NCI-H1048 (cell line): ENCODE measurements at regions not wholly inside any gene's neighbourhood (a gene's known extent, or its start where the extent isn't known, plus 50 kb on each side); places are given as distances from the start of the nearest gene placed in this dataset.

ENCODE experiments used
- DNase-seq: peaks from one replicate; lab custom pipeline; 2025; lab: John Stamatoyannopoulos, UW

GRCh38 chr1:193348091-193348768 is 161.8 kb upstream of the B3GALT2 start:
- no peak for DNase-seq

DNA sequence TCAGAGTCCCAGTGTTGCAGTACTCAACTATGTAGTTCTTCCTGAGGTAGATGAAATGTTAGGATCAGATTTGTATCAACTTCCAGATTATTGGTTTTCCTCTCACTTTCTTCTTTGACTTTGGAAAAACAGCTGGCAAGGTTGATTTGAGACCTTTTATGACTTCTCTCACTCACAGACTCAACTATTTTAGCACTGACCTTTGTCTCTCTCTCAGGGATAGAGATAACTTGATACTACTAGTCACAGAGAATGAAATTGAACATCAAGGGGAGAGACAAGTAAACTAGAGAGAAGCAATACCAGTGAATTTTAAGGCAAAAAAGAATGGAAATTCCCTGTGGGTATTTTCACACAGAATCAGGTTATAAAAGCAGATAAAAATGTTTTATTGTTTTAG is 159.7 kb upstream of the B3GALT2 start:
- no peak for DNase-seq

DNA sequence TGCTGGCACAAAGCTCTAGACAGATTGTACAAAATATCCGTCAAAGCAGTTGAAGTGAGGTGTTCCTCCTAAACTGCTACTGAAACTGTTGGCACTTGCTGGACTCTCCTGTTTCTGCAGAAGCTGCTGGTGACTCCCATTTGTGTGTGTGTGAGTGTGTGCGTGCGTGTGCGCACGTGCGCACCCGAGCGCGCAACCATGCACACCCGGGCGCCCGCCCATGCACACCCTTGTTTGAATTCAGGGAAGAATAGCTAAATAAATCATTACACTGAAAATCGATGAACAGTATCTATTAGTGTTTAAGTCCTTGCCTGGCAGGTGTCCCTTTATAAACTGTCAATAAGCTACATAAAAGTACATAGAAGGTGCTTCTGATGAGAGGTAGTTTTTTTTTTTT is 156.4 kb upstream of the B3GALT2 start:
- DNase-seq, result no peak

- DNase-seq, result no peak
Measured at GRCh38 chr1:193340331-193340730, 153.9 kb upstream of the B3GALT2 start.

DNA sequence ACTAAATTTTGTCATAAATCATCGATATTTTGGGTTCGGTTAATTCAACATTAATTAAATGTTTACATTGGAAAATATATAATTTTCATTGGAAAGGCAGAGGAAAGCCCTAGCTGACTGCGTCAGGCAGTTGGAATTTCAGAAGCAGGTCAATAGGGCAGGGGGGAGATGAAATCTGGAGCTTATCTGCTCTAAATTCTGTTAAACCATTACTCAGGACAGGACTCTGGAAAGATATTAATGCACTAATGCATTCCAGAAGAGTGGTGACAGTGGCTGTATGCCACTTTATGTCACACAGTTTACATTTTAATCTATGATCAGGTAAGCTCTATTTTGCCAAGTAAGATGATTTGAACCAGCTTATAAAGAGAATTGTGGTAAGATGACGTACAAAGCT is 153.0 kb upstream of the B3GALT2 start:
- DNase-seq, result no peak

GRCh38 chr1:193338194-193338593 is 151.8 kb upstream of the B3GALT2 start:
- DNase-seq, result no peak

DNA sequence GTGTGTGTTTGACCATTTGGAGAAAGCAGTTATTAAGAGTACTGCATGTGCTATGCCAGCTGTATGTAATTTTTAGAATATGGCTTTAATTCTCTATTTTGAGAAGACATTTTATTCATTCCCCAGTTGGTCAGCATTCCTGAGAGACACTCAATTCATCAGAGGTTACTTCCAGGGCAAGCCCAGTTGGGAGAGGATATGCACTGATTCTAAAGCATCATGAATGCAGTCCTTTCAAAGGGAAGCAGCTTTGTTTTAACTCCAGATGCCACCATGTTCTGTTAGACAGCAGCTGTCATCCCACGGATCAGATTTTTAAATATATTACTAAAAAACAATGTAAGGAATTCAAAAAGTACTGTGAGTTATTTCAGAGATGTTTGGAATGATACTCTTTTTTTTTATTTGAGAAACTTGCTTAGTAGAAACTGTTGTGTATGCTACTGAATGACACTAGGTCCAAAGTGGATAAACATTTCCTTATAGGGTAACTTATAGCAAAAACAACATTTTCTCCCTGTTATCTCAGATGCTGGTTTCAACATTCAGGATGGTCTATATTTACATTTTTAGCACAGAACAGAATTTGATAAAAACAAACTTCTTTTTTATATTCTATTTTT is 149.5 kb upstream of the B3GALT2 start:
- no peak for DNase-seq

DNA sequence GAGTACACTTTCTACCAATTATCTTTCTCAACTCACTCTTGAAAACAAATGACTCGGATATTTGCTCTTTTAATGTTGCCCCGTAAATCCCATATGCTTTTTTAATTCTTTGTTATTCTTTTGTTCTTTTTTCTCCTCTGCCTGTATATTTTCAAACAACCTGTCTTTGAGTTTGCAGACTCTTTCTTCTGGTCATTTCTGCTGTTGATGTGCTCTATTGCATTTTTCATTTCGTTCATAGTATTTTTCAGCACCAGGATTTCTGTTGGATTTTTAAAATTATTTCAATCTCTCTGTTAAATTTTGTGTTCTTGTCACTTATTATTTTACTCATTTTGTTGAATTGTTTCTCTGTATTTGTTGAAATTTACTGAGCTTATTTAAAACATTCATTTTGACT is 146.8 kb upstream of the B3GALT2 start:
- DNase-seq, result no peak

GRCh38 chr1:193326296-193326695 is 139.9 kb upstream of the B3GALT2 start:
- no peak for DNase-seq

DNA sequence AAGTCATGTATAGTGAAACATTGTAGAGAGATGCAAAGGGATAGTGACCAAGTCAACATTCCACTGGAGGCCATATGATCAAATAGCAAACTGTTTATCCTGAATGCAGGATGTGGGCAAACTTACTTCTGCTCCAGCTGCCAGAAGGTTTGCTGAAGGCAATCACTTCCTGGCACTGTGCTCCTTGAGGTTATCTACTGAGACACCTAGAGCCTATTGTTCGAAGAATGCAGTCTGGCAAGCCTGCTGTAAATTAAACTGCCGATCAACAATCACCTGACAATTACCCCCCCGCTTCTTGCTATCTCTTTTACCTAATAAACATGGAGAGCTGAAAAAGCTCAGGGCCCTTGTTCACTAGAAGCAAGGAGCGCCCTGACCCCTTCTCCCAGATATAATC is 139.4 kb upstream of the B3GALT2 start:
- no peak for DNase-seq

- DNase-seq, result no peak
Measured at GRCh38 chr1:193325042-193325441, 138.6 kb upstream of the B3GALT2 start.

GRCh38 chr1:193322211-193322610 is 135.8 kb upstream of the B3GALT2 start:
- DNase-seq, result no peak

DNA sequence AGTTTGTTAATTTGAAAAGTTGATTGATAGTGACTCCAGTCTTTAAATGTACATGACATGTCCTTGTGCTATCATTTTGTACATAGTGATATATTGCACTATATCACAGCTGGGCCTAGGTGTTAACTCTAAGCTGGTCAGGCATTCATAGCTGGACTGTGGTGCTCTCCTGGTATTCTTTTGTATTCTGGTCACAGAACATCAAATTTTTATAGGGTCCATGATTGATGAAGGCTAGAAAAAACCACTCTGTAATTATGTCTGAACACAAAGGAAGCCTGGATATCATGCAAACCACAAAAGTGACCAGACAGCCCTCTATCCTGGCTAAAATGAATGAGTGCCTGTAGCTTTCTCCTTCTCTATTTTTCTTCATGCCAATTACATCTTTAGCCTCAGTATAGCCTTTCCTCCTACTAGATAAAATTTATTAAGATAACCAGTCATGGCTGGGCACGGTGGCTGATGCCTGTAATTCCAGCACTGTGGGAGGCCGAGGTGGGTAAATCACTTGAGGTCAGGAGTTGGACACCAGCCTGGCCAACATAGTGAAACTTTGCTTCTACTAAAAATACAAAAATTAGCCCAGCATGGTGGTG is 134.9 kb upstream of the B3GALT2 start:
- DNase-seq, result no peak

DNA sequence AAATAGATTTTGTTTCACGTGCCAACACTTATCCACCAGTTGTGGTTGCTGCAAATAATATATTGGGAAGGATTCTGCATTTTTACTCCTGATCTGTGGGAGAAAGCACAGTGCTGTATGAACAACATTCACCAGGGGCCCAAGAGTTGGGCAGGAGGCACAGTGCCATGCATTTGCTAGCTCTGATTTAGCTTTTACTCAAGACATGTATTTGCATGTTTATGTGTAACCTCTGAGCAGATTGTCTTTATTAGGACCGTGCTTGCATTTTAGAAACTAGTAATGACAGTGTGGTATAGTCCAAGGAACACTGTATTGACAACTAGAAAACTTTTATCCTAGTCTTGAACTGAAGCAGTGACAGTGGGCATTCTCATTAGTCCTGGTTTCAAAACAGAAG is 133.9 kb upstream of the B3GALT2 start:
- no peak for DNase-seq

DNA sequence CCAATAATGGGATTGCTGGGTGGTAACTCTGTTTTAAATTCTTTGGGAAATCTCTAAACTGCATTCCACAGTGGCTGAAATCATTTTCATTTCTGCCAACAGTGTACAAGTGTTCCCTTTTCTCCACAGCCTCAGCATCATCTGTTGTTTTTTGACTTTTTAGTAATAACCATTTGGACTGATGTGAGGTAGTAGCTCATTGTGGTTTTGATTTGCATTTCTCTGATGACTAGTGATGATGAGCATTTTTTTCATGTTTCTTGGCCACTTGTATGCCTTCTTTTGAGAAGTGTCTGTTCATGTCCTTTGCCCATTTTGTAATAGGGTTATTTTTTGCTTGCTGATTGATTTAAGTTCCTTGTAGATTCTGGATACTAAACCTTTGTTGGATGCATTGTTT is 131.9 kb upstream of the B3GALT2 start:
- DNase-seq, result no peak

GRCh38 chr1:193313354-193314140 is 127.1 kb upstream of the B3GALT2 start:
- no peak for DNase-seq

- DNase-seq, result no peak
Measured at GRCh38 chr1:193312432-193312831, 126.0 kb upstream of the B3GALT2 start.

DNA sequence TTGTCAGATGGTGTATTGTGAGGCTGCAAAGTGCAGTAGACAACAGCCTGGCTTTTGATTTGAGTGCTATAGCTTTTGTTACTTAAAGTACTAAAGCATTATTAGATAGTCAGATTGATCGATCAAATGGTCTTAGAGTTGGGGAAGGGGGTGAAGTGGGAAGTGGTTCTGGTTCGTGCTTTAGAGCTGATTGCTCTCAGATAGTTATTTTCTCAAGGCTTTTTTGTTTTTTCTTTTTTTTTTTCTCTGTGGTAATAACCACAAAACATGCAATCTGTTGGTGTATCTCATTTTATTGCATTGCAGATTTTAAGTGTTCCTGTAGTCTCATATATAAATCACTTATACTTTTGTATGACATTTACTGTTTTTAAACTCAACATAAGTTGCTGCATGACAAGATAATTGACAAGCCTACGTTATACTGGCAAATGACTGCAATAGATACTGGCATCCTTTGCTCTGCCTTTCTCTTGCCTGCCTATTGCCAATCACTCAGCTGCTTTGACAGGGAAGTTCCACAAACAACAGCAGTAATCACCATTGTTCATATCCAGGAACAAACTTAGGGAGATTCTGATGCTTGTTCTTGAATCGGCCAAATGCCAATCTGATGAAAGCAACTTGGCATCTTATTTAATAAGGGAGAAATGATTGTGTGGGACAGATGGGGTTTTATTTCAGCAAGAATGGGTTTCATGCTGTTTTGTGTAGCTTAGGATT is 125.0 kb upstream of the B3GALT2 start:
- DNase-seq, result no peak

DNA sequence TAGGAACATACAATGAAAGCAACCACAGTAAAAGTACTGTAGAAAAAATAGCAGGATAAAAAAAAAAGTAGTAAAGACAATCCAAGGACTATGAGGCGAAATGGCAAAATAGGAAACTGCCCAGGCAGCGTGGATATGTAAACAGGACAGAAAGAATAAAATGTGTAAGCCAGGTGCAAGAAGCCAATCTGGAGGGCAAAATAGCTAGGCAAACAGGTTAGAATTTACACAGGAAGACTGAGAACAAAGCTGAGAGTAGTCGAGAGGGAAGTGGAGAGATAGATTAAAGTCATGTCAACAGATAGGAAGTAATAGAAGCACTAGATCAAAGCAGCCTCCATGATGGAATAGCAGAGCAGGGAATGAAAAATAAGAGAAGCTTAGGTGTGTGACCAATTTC is 124.2 kb upstream of the B3GALT2 start:
- no peak for DNase-seq

- no peak for DNase-seq
Measured at GRCh38 chr1:193309936-193310475, 123.6 kb upstream of the B3GALT2 start.

DNA sequence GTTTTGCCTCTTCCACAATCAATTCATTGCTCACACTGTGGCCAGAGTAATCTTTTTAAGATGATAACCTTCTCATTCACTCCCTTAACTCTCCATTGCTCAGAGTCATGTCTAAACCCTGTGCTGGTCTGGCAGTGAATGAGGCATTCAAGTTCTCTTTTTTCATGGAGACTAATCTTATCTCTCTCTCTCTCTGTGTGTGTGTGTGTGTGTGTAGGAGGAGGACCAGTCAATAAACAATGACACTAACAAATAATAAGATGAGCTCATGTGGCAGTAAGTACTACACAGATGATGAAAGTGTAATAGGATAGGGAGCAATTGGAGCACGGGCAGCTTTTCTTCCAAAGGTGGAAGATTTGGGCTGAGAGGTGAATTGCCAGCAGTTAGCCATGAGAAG is 122.0 kb upstream of the B3GALT2 start:
- DNase-seq, result no peak

GRCh38 chr1:193306430-193306829 is 120.0 kb upstream of the B3GALT2 start:
- no peak for DNase-seq
